ENCODE measurements at regions not wholly inside any gene's neighbourhood (a gene's known extent, or its start where the extent isn't known, plus 50 kb on each side); places are given as distances from the start of the nearest gene placed in this dataset.
"Not testable (repeated sequence)": the region's sequence is repeated elsewhere in the genome, so short reads cannot be mapped to it uniquely, and the experiment has no call there.

DNA sequence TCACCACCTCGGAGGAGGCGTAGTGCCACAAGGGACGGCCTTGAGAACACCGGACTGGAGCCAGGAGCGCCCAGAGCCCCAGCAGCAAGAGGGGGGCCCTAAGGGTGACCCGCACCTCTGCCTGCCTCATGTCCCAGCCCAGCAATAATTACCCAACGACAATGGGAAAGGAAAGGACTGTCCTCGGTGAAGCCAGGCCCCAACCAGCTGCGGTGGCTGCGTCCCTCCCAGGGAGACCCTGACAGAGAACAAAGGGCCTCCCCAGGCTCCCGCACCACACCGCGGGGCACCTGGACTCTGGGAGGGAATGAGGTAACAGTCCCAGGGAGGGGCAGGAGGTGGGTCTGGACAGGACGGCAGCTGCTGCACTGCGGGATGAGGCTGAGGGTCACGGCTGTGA lies 493.4 kb downstream of the GOLGA6L6 start:
- H3K9me3 Mint-ChIP-seq; H3K4me3 ChIP-seq (replicated peaks in 1 of 3; ENCODE audit: low read depth in 2 of 3, low read length in 3 of 3); H3K27ac ChIP-seq (ENCODE audit: low read depth in 1 of 2, low read length in 2 of 2); intact Hi-C loops (cut with micrococcal nuclease); H3K9me3 ChIP-seq (replicated peaks in 1 of 2; ENCODE audit: control insufficient read depth in 1 of 2, insufficient read depth in 1 of 2, low read length in 2 of 2); H3K4me3 Mint-ChIP-seq; H3K79me2 ChIP-seq (ENCODE audit: insufficient read depth, low read length); H3K27me3 ChIP-seq (ENCODE audit: control insufficient read depth in 2 of 2, insufficient read depth in 2 of 2, low read length in 2 of 2); H3K36me3 Mint-ChIP-seq; H2AFZ ChIP-seq (ENCODE audit: insufficient read depth, low read depth, low read length, poor library complexity, severe bottlenecking); H3K9ac ChIP-seq (ENCODE audit: insufficient read depth, low read length, poor library complexity, severe bottlenecking); H3K4me1 Mint-ChIP-seq; H3K27me3 Mint-ChIP-seq (ENCODE audit: low read depth in 3 of 3); H3K36me3 ChIP-seq (replicated peaks in 1 of 2; ENCODE audit: control insufficient read depth in 1 of 2, insufficient read depth in 2 of 2, low read length in 2 of 2); H3K4me1 ChIP-seq (ENCODE audit: control insufficient read depth in 1 of 2, insufficient read depth in 2 of 2, low read length in 2 of 2); H3K27ac Mint-ChIP-seq; H3K4me2 ChIP-seq (replicated peaks; ENCODE audit: extremely low read depth, low read length, poor library complexity, severe bottlenecking); DNase-seq; H4K20me1 ChIP-seq (ENCODE audit: insufficient read depth, low read length): not testable (repeated sequence)
- WGBS (ENCODE audit: insufficient coverage), result no CpG with 5 or more reads among the region's 16 CpGs

DNA sequence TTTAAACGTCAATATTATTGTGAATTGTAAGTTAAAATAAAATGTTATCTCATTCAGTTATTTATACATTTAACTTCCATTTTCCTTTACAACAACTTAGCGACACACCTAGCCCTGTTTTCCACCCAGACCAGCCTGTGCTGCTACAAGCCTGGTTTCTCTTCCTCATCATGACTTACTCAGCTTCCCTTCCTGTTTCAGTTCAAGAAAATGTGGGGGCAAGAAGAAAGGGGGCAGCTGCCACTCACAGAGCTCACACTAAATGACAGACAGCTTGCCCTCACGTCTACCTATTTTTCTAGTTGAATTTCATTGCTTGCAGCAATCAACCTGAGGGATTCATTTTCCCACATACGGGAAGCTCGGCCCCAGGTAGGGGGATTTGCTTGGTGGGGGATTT lies 496.4 kb downstream of the GOLGA6L6 start:
- H2AFZ ChIP-seq (ENCODE audit: insufficient read depth, low read depth, low read length, poor library complexity, severe bottlenecking); H3K36me3 Mint-ChIP-seq; H3K4me2 ChIP-seq (replicated peaks; ENCODE audit: extremely low read depth, low read length, poor library complexity, severe bottlenecking); H3K9me3 Mint-ChIP-seq; H3K27ac ChIP-seq (ENCODE audit: low read depth in 1 of 2, low read length in 2 of 2); H3K9ac ChIP-seq (ENCODE audit: insufficient read depth, low read length, poor library complexity, severe bottlenecking); H3K27me3 ChIP-seq (ENCODE audit: control insufficient read depth in 2 of 2, insufficient read depth in 2 of 2, low read length in 2 of 2); H3K27ac Mint-ChIP-seq; H3K27me3 Mint-ChIP-seq (ENCODE audit: low read depth in 3 of 3); H3K79me2 ChIP-seq (ENCODE audit: insufficient read depth, low read length); intact Hi-C loops (cut with micrococcal nuclease); H3K4me3 Mint-ChIP-seq; DNase-seq; H3K36me3 ChIP-seq (replicated peaks in 1 of 2; ENCODE audit: control insufficient read depth in 1 of 2, insufficient read depth in 2 of 2, low read length in 2 of 2); H3K4me3 ChIP-seq (replicated peaks in 1 of 3; ENCODE audit: low read depth in 2 of 3, low read length in 3 of 3); H4K20me1 ChIP-seq (ENCODE audit: insufficient read depth, low read length); H3K4me1 ChIP-seq (ENCODE audit: control insufficient read depth in 1 of 2, insufficient read depth in 2 of 2, low read length in 2 of 2); H3K9me3 ChIP-seq (replicated peaks in 1 of 2; ENCODE audit: control insufficient read depth in 1 of 2, insufficient read depth in 1 of 2, low read length in 2 of 2); H3K4me1 Mint-ChIP-seq: not testable (repeated sequence)
- no CpG with 5 or more reads among the region's 5 CpGs for WGBS (ENCODE audit: insufficient coverage)

DNA sequence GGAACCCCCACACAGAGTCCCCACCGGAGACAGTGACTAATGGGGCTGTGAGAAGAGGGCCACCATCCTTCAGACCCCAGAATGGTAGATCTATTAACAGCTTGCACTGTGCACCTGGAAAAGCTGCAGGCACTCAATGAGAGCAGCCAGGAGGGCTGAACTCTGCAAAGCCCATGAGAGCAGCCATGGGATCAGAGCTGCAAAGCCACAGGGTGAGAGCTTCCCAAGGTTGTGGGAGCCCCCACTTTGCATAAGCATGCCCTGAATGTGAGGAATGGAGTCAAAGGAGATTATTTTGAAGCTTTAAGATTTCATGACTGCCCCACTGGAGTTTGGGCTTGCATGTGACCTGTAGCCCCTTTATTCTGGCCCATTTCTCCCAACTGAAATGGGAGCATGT lies 500.9 kb downstream of the GOLGA6L6 start:
- H3K36me3 Mint-ChIP-seq; H3K4me1 ChIP-seq (ENCODE audit: control insufficient read depth in 1 of 2, insufficient read depth in 2 of 2, low read length in 2 of 2); H3K36me3 ChIP-seq (replicated peaks in 1 of 2; ENCODE audit: control insufficient read depth in 1 of 2, insufficient read depth in 2 of 2, low read length in 2 of 2); H3K27ac Mint-ChIP-seq; DNase-seq; H4K20me1 ChIP-seq (ENCODE audit: insufficient read depth, low read length); H3K4me3 Mint-ChIP-seq; intact Hi-C loops (cut with micrococcal nuclease); H3K4me3 ChIP-seq (replicated peaks in 1 of 3; ENCODE audit: low read depth in 2 of 3, low read length in 3 of 3); H2AFZ ChIP-seq (ENCODE audit: insufficient read depth, low read depth, low read length, poor library complexity, severe bottlenecking); H3K27me3 ChIP-seq (ENCODE audit: control insufficient read depth in 2 of 2, insufficient read depth in 2 of 2, low read length in 2 of 2); H3K4me1 Mint-ChIP-seq; H3K9ac ChIP-seq (ENCODE audit: insufficient read depth, low read length, poor library complexity, severe bottlenecking); H3K27ac ChIP-seq (ENCODE audit: low read depth in 1 of 2, low read length in 2 of 2); H3K79me2 ChIP-seq (ENCODE audit: insufficient read depth, low read length); H3K27me3 Mint-ChIP-seq (ENCODE audit: low read depth in 3 of 3); H3K9me3 ChIP-seq (replicated peaks in 1 of 2; ENCODE audit: control insufficient read depth in 1 of 2, insufficient read depth in 1 of 2, low read length in 2 of 2); H3K4me2 ChIP-seq (replicated peaks; ENCODE audit: extremely low read depth, low read length, poor library complexity, severe bottlenecking): not testable (repeated sequence)
- H3K9me3 Mint-ChIP-seq, result peaks cover 3 to 15% (median 5%) of the 10 kb centered on the region in 7 donors
- WGBS (ENCODE audit: insufficient coverage), result no CpG with 5 or more reads among the region's 1 CpG

DNA sequence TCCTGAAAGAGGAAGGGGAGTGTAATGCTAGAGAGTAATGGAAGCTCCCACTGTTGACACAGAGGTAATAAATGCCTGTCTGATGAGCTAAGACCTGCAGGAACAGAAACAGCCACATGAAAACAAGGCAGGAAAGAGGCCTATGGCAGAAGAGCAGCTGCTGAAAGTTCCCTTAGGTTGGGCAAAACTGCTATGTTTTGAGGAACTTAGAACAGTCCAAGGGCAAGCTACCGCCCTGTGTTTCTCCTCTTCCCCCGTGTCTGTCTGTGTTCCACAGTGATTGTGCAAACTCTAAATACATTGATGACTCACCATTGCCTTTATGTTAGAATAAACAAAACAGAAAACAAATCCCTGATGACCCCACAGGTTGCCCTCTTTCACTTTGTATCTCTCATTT lies 516.6 kb downstream of the GOLGA6L6 start:
- H3K27ac ChIP-seq (ENCODE audit: low read depth in 1 of 2, low read length in 2 of 2); H3K9me3 Mint-ChIP-seq; H3K27me3 ChIP-seq (ENCODE audit: control insufficient read depth in 2 of 2, insufficient read depth in 2 of 2, low read length in 2 of 2); H3K79me2 ChIP-seq (ENCODE audit: insufficient read depth, low read length); H3K9me3 ChIP-seq (replicated peaks in 1 of 2; ENCODE audit: control insufficient read depth in 1 of 2, insufficient read depth in 1 of 2, low read length in 2 of 2); H4K20me1 ChIP-seq (ENCODE audit: insufficient read depth, low read length); H3K4me3 Mint-ChIP-seq; H3K4me3 ChIP-seq (replicated peaks in 1 of 3; ENCODE audit: low read depth in 2 of 3, low read length in 3 of 3); H3K9ac ChIP-seq (ENCODE audit: insufficient read depth, low read length, poor library complexity, severe bottlenecking); H2AFZ ChIP-seq (ENCODE audit: insufficient read depth, low read depth, low read length, poor library complexity, severe bottlenecking); H3K36me3 Mint-ChIP-seq; H3K4me2 ChIP-seq (replicated peaks; ENCODE audit: extremely low read depth, low read length, poor library complexity, severe bottlenecking); H3K4me1 Mint-ChIP-seq; H3K36me3 ChIP-seq (replicated peaks in 1 of 2; ENCODE audit: control insufficient read depth in 1 of 2, insufficient read depth in 2 of 2, low read length in 2 of 2); H3K27me3 Mint-ChIP-seq (ENCODE audit: low read depth in 3 of 3); intact Hi-C loops (cut with micrococcal nuclease); DNase-seq; H3K4me1 ChIP-seq (ENCODE audit: control insufficient read depth in 1 of 2, insufficient read depth in 2 of 2, low read length in 2 of 2): not testable (repeated sequence)
- peak overlapping the region in 4 of 7 donors; percentile 40 to 85 (median 68) for H3K27ac Mint-ChIP-seq
- WGBS (ENCODE audit: insufficient coverage), result no CpG with 5 or more reads among the region's 2 CpGs

Measured in CD14-positive monocyte (primary cell).